Right lobe of liver (tissue), 6 donors: ENCODE measurements at regions not wholly inside any gene's neighbourhood (a gene's known extent, or its start where the extent isn't known, plus 50 kb on each side); places are given as distances from the start of the nearest gene placed in this dataset.

Experiments
- ATAC-seq, 4 donors: fragments of 200-7000 bp; cut with Tn5 transposase; one replicate each; pipeline ENCODE4 v1.9.1; 2020; ENCODE audit warnings: mild to moderate bottlenecking in 4 of 4, moderate library complexity in 4 of 4
- DNase-seq, 3 donors: peaks; one replicate each; pipeline ENCODE4 v3.0.0-alpha.2; 2020
- H3K27ac ChIP-seq, 3 donors: fragments of 200-600 bp; one replicate each; pipeline ENCODE4 v1.8.0; 2022
- H3K27me3 ChIP-seq, 2 donors: fragments of 200-600 bp; one replicate each; pipeline ENCODE4 v1.8.0; 2022
- H3K36me3 ChIP-seq, 4 donors: fragments of 200-600 bp; sonication (generic) in 1 of 4; one replicate each; pipeline versions ENCODE4 v1.5.1 to v1.8.0; 2017 to 2022; ENCODE audit warnings: control low read depth in 1 of 4
- H3K4me1 ChIP-seq, 4 donors: fragments of 200-600 bp; sonication (generic) in 1 of 4; one replicate each; pipeline versions ENCODE4 v1.5.1 to v1.8.0; 2017 to 2022; ENCODE audit warnings: control low read depth in 1 of 4
- H3K4me3 ChIP-seq, 3 donors: fragments of 200-600 bp; one replicate each; pipeline ENCODE4 v1.8.0; 2022
- H3K9me3 ChIP-seq, 4 donors: fragments of 200-600 bp; sonication (generic) in 1 of 4; one replicate each; pipeline versions ENCODE4 v1.5.1 to v1.8.0; 2017 to 2022; ENCODE audit warnings: control low read depth in 1 of 4
- POLR2A ChIP-seq: fragments of 450-650 bp; IDR thresholded peaks from one replicate; pipeline ENCODE4 v1.6.1; 2017; ENCODE audit warnings: antibody characterized with exemption, mild to moderate bottlenecking
- WGBS: methylation state at CpG from one replicate; pipeline ENCODE4 v1.1.6; 2018; ENCODE audit warnings: low coverage, low lambda C conversion rate; ENCODE audit not compliant: insufficient coverage; ENCODE audit errors: missing lambda C conversion rate; 5-methylcytosine and 5-hydroxymethylcytosine counted together
- intact Hi-C, 2 donors: fragments of 100-400 bp; cut with DNase I; formaldehyde crosslinking; loops; one replicate each; pipeline versions ENCODE4 v1.11.2 to v1.14.1; 2022
- TF ChIP-seq, protein P1 (sequence below), 4 donors: fragments of 200-600 bp in 3 of 4; fragments of 450-650 bp in 1 of 4; IDR thresholded peaks; one replicate each; pipeline versions ENCODE4 v1.5.1 to v1.8.0; 2016 to 2022; ENCODE audit warnings: antibody characterized with exemption in 4 of 4, mild to moderate bottlenecking in 2 of 4
- donor health status: DM: no; HTN: yes; CAD: no.
- donor health status: DM: no; HTN: no; CAD: no.
- donor health status: DM: no; HTN: no; CAD: no.
- donor health status: DM: no; HTN: yes; CAD: no.
- donor health status: DM: no; HTN: yes; CAD: no.

DNA sequence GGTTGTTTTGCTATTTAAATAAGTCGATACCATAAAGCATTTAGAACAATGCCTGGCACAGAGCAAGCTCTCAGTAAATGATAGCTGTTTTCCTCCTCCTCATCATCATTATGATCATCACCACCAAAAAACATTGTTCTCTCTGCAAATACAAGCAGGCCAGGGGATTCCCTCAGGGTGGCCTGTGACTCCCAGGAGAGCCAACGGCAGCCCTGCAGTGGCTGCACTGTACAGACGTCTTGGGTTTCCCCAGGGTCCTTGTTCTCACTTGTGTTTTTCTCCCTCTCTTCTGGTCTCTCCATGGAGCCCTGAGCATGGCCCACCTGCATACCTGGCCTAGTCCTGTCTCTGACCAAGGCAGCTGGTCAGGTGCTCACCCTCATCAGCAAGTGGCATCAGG, 290.9 kb upstream of the PWP1 start:
- intact Hi-C loops = loop anchor here in 1 of 2 donors (10.0 kb wide), 1 partner anchor 260 kb away; no protein-coding TSS in a partner anchor
- no peaks in the 10 kb centered on the region for H3K27me3 ChIP-seq
- 64% methylated on average over 3 of the region's 3 CpGs for WGBS
- no peak overlapping the region for H3K4me3 ChIP-seq
- DNase-seq = no peak
- no peaks in the 10 kb centered on the region for H3K9me3 ChIP-seq
- no peaks in the 10 kb centered on the region for H3K36me3 ChIP-seq
- H3K4me1 ChIP-seq = no peaks in the 10 kb centered on the region
- ATAC-seq = no peak
- no peak overlapping the region for H3K27ac ChIP-seq
- TF ChIP-seq POLR2A = no peak
- TF ChIP-seq, protein P1, sequence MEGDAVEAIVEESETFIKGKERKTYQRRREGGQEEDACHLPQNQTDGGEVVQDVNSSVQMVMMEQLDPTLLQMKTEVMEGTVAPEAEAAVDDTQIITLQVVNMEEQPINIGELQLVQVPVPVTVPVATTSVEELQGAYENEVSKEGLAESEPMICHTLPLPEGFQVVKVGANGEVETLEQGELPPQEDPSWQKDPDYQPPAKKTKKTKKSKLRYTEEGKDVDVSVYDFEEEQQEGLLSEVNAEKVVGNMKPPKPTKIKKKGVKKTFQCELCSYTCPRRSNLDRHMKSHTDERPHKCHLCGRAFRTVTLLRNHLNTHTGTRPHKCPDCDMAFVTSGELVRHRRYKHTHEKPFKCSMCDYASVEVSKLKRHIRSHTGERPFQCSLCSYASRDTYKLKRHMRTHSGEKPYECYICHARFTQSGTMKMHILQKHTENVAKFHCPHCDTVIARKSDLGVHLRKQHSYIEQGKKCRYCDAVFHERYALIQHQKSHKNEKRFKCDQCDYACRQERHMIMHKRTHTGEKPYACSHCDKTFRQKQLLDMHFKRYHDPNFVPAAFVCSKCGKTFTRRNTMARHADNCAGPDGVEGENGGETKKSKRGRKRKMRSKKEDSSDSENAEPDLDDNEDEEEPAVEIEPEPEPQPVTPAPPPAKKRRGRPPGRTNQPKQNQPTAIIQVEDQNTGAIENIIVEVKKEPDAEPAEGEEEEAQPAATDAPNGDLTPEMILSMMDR (IDR thresholded peaks at IDR 0.05) = no peak

DNA sequence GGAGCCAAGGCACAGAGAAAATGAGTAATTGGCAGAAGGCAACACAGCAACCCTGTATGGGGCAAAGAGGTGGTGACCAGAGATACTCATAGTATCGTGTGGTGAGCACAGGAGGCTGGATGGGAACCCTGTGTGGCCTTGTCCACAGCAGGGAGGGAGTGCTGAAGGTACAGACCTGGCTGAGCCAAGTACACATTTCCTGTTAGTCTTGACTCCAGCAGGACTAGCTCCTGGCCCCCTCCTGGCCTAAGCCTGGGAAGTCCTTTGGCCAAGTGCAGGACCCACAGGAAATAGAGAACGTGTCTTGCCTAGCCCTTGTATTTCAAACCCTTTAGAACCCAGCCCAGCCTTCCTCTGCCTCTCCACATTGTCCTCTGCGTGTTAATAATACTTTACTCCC, 289.8 kb upstream of the PWP1 start:
- intact Hi-C loops = loop anchor here in 1 of 2 donors (10.0 kb wide), 1 partner anchor 261 kb away; no protein-coding TSS in a partner anchor
- WGBS = 52% methylated on average over 3 of the region's 3 CpGs
- DNase-seq (no peak), ATAC-seq (no peak)
- H3K27me3 ChIP-seq = no peaks in the 10 kb centered on the region
- no peaks in the 10 kb centered on the region for H3K36me3 ChIP-seq
- no peaks in the 10 kb centered on the region for H3K4me1 ChIP-seq
- TF ChIP-seq, protein P1 (IDR thresholded peaks at IDR 0.05) = no peak
- no peak for TF ChIP-seq POLR2A
- H3K27ac ChIP-seq = no peak overlapping the region
- H3K4me3 ChIP-seq = no peak overlapping the region
- no peaks in the 10 kb centered on the region for H3K9me3 ChIP-seq

DNA sequence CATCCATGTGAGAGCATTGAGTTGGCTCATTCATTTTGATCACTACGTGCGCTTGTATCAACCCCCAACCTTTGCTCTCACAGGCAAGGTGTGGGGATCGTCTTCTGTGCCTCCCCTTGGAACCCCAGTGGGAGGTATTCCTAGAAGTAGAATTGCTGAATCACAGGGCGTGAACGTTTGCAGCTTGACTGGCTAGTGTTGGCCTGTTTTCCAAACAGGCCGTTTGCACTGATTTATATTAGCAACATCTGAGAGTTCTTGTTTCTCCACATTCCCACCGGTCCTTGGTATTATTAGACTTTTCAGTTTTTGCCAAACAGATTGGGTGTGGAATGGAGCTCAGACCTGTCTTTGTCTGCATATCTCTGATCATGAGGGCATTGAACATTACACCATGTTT, 288.6 kb upstream of the PWP1 start:
- Histone ChIP-seq H3K4me3 (no peak overlapping the region), H3K27ac (no peak overlapping the region), H3K4me1 (no peaks in the 10 kb centered on the region), H3K36me3 (no peaks in the 10 kb centered on the region), H3K27me3 (no peaks in the 10 kb centered on the region), H3K9me3 (no peaks in the 10 kb centered on the region)
- TF ChIP-seq POLR2A = no peak
- TF ChIP-seq, protein P1 (IDR thresholded peaks at IDR 0.05) = no peak
- intact Hi-C loops = loop anchor here in 1 of 2 donors (10.0 kb wide), 1 partner anchor 262 kb away; no protein-coding TSS in a partner anchor
- ATAC-seq = no peak
- no peak for DNase-seq
- 64% methylated on average over 6 of the region's 7 CpGs for WGBS

DNA sequence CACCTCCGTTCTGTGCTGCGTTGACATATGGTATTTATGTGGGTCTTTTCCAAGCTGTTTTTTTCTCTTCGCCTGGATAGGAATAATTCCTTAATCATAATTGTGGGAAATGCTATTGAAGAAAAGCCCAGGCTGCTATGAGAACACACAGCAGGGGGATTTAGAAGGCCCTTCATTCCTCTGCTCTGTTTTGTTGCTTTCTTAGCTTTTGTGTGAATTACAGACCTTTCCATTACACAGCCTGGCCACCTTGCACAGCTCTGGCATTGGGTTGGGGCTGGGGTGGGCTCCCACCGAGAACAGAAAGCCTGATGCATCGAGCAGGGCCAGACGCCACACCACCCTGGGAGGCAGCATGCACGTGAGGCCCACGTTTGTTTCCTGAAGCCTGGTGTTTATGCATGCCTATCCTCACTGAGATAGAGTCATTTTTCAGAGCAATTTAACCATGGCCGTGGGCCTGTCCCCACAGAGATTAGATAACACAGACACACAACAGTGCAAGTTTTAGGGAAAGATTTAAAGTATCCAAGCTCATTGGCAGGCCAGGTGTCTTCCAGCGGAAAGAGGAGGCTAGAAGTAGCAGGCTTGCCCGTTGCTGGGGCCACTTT, 287.6 kb upstream of the PWP1 start:
- Histone ChIP-seq H3K4me1 (no peaks in the 10 kb centered on the region), H3K9me3 (no peaks in the 10 kb centered on the region), H3K36me3 (no peaks in the 10 kb centered on the region), H3K4me3 (no peak overlapping the region), H3K27me3 (no peaks in the 10 kb centered on the region), H3K27ac (no peak overlapping the region)
- intact Hi-C loops = loop anchor here in 1 of 2 donors (10.0 kb wide), 1 partner anchor 263 kb away; no protein-coding TSS in a partner anchor
- 77% methylated on average over 9 of the region's 11 CpGs for WGBS
- DNase-seq (no peak), ATAC-seq (no peak)
- TF ChIP-seq, protein P1 (IDR thresholded peaks at IDR 0.05) = no peak
- TF ChIP-seq POLR2A = no peak
